GM21515 (cell line): ENCODE measurements at regions not wholly inside any gene's neighbourhood (a gene's known extent, or its start where the extent isn't known, plus 50 kb on each side); places are given as distances from the start of the nearest gene placed in this dataset.
"Not testable (repeated sequence)": the region's sequence is repeated elsewhere in the genome, so short reads cannot be mapped to it uniquely, and the experiment has no call there.

Source experiments
- ATAC-seq: cut with Tn5 transposase; IDR thresholded peaks from one replicate; pipeline ENCODE4 v1.9.1; 2021; ENCODE audit not compliant: unreplicated experiment

DNA sequence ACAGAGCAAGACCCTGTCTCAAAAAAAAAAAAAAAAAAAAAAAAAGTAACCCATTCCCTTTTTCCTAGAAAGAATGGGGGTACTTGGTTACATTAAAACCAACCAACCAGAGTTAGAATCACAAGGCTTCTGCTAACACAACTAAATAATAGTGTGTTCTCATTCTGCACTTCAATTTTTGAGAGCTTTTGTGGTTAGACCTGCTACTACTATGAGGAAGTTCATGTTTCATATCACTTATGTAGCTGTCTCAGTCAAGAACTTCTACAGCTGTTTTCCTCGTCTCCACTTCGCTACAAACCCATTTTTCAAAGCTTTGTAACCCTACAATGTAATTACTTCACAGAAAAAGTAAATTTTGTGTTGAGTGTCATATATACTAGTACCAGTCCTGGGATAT, 58.3 kb downstream of the PDHA2 start:
- ATAC-seq = no peak

DNA sequence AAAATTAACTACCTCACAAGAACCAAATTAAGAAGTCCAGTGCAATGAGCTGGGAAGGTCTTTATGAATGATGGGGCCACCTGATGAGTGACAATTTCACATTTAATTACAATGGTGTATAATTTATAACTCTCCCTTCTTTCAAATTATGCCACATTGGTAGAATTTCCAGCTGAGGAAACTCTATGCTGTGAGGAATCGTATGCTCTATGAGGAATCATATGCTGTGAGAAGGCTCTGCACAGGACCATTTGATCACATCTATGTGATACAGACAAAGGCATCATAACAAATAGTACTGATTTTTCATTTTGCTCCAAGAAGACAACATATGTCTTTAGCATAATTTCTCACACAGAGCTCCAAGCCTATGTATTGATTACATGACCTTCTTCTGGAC, 69.3 kb downstream of the PDHA2 start:
- no peak for ATAC-seq

DNA sequence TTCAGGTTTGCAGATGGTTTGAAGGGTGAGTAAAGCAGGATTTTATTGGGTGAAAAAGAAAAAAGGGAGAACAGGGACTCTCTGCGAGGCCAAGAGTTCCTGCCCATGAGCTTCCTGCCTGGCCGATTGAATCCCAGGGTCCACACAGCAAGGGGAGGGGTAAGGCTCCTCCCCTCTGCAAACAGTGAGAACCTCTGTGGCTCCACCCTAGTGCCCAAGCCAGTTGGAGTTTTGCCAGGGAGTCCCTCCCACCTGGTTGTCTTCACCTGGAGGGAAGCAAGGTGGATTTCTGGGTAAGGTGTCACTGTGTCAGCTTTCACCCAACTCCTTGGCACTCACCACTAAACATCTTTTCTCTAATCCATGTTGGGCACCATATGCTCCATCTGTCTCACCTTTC, 70.9 kb downstream of the PDHA2 start:
- ATAC-seq = no peak

DNA sequence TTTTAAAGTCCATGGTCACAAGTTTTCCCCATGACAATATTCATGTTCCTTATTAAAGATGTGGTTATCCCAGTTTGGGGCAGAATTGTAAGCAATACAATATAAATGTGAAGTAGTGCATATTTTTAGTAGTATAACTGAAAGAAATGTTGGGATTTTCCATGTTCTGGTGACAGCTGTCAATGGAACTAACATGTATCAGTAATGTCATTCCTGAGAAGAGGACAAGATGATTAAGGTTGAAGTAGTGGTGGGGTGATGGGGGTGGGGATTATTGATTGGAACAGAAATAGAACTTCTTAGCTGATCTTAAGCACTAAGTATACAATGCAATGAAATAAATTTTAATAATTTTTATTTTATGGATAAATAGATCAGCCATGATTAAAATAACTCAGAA, 81.6 kb downstream of the PDHA2 start:
- no peak for ATAC-seq

DNA sequence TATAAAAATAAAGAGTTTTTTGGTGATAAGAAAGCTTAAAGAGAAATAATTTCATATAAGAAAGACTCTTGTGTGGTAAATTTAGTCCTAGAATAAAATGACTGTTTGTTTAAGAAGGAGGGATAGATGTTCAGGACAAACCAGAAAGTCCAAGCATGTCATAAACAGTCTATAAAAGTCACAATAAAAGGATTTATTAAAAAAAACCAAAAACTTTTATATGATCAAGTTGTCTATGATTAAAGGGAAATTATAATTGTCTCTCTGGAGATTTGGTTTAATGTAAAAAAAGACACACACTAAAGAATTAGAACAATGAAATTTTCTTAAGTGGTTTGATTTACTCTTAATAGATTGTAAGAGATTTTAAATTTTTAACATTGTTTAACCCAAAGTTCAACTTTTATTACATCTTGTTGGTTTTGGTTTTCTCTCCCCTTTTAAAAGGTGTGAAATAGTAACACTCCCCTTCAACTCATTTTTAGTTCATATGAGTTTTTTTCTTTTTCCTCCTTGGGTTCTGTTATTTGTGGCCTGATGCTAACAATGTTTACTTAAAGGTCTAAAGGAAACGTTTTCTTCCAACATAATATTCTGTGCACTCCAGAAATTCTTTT, 89.7 kb downstream of the PDHA2 start:
- no peak for ATAC-seq

DNA sequence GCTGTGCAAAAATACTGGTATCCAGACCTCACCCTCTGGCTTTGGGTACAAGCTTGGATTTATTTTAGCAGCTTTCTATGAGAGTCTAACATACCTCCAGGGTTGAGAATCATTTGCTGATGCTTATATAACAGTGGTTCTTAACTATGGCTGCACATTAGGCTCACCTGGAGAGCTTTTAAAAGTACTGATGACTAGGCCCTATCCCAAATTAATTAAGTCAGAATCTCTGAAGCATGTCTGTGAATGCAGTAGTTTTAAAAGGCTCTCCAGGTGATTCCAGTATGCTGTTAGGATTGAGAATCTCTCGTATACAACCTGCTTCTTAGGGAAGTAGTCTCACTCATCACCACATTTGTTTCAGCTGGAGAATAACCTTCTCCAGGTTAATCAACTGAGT, 99.2 kb downstream of the PDHA2 start:
- ATAC-seq = no peak

DNA sequence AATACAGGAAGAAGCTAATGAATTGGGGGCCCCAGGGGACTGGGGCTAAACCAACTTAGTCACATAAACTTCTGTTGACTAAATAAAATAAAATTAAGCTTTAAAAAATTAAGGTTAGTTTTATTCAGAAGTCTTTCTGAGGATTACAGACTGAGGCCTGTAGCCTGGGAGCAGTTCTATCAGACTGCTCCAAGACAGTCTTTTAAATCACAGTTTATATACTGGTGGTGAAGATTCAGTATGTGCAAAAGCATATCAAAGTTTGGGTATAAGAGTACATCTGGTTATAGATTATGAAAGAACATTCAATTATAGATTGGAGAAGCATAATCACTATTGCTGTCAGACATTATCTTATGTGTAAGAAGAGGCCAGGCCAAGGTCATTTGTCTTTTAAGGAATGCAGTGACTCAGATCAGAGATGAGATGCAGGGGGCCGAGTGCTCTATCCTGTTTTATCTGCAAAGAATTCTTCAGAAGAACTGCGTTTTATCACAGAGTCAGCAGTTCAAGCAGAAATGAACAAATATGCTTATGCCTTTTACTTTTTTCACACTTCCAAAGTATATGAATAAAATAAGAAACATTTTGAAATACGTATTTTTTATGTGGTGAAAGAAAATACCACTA, 109.4 kb downstream of the PDHA2 start:
- no peak for ATAC-seq

DNA sequence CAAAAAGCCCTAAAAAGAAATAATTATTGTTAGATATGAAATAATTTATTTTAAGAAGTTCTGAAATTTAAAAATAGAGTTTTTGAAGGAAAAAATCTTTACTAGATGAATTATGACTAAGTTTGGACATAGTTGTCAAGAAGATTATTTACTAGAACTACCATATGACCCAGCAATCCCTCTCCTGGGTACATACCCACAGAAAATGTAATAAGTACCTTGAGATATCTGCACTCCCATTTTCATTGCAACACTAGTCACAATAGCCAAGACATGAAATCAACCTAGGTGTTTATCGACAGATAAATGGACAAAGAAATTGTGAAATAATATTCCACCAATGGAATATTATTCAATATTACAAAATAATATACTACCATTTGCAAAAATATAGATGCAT, 109.9 kb downstream of the PDHA2 start:
- no peak for ATAC-seq

DNA sequence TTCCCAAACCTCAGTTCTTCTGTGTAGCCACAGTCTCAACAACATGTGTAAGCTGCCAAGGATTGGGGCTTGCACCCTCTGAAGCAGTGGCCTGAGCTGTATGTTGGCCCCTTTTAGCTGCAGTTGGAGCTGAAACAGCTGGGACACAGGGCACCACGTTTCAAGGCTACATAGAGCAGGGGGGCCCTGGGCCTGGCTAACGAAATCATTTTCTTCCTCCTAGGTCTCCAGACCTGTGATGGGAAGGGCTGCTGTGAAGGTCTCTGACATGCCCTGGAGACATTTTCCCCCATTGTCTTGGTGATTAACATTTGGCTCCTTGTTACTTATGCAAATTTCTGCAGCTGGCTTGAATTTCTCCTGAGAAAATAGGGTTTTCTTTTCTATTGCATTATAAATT, 112.6 kb downstream of the PDHA2 start:
- not testable (repeated sequence) for ATAC-seq

DNA sequence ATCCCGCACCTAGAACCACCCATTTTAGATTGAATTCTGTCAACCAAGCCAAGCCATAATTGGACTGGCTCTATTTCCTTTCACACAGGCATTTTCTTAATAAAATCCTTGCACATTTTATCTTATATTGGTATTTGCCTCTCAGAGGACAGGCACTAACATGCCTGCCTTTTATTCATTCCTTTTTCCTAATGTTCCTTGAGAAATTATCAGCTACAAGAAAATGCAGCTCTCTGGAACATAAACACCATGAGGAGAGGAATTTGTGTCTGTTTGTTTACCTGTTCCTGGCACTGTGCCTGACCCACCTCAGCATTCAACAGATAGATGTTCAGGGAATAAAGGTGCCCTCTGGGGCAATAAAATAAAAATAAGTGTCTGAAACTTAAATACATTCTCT, 116.2 kb downstream of the PDHA2 start:
- ATAC-seq = no peak

DNA sequence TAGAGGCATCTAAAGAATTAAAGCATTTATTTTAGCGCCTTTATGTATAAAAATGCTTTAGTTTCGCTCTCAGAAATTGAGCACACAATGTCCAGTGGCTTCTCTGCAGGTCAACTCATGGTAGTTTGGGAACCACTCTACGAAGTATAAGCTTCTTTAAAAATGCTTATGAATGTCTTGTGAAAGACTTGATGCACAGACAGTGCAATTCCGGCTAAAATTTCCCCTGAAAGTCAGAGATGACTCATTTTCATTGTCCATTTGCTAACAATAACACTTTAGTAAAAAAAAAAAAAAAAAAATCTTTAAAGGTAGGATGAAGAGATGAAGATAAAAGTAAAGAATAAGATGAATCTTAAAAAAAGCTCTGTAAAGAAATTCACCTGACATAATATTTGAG, 117.2 kb downstream of the PDHA2 start:
- ATAC-seq = no peak

DNA sequence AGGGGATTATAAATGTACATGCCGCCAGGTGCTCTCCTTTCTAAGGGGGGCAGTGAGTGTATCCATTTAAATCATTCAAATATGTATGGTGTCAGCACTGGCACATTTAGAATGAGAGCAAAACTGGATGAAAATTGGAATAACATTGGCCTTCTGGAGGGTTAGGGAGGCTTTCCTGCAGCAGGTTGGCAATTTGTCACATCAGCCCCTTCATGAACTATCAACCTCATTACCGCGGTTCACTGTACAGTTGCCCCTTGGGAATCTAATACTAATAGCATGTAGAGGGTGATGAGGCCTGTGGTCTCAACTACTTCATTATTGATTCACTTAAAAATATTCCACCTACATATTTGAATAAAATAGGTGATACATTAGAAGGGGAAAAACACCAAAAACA, 117.9 kb downstream of the PDHA2 start:
- ATAC-seq = no peak

DNA sequence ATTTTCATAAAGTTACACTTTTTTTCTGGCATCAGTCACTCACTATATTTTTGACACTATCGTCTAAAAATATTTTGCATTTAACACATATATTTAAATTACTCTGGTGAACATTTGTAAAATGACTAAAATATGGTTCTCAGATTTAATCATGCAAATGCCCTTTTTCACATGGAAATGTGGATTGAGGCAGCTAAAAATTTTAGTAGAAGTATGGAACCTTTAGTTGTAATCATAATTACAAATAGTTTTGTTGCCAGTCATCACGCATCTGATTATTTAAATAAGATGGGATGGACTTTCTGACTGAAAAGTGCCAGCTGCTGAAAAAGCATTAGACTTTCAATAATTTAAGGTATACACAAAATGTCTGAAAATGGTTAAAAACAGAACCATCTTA, 119.3 kb downstream of the PDHA2 start:
- ATAC-seq = no peak

DNA sequence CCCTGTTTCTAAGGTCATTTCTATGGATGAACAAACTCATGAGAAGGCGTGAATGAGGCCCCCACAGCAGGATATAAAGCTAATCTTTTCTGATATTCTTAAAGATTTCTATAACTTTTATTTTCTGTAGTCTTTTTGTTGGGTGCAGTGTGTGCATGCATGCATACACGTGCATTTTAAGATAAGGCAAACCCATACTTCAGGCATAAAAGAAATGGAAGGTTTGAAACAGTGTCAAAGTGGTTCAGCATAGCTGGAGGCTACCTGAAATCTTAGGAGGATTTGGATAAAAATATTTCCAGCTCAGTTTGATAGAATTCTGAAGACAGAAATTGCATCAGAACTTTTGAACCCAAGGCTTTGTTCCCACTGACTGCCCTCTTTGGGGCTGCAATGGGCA, 119.7 kb downstream of the PDHA2 start:
- no peak for ATAC-seq

DNA sequence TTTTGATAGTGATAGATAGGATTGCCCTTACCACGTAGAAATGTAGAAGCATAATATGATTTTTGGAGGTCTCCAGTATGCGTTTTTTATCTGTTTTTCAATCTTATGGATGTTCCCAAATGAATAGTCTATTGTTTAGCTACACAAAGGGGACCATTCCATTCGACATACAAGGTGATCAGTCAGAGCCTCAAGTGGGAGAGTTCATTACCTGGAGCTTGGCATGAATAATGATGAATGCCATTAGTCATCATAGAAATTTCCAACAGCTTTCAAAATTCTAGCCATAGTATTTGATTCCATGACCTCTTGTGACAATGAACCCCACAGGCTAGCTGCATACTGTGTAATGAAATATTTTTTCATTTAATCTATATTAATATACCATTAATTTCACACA, 123.6 kb downstream of the PDHA2 start:
- no peak for ATAC-seq

DNA sequence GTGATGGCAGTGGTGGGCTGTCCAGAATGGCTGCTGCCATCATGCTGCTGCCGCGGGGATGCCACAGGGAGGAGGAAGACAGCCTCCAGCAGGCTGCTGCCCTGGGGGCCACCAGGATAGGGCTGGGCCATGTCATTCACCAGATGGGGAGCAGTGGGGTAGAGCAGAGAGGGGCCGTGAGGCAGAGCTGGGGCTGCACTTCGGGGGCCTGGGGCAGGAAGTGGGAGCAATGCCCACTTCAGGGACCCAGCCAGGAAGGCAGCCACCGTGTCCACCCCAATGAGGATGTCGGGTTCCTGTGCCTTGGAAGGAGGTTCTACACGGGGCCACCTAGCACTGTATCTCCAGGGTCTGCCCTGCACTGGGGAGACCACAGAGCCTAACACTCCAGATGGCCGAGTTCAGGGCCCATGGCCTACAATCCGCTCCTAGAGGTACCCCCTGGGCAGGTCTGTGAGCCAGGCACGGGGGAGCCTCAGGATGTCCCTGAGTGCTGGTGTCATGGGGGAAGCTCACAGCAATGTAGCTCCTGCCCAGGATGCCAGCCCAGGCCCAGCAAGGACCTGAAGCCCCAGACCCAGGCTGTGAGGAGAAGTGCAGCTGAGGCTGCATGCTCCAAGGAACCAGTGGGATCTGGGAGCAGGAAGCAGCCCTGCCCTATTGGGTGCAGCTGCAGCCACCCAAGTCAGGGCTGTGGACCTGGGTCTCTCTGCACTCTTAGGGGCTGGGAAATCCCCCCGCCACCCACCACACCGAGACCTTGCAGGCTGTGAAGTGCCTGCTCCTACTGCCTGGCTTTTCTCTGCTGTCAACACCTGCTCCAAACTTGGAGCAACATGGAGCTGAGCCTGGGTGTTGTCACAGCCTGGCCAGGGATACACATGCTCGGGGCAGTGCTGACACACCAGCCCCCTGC, 140.3 kb downstream of the PDHA2 start:
- ATAC-seq = no peak

DNA sequence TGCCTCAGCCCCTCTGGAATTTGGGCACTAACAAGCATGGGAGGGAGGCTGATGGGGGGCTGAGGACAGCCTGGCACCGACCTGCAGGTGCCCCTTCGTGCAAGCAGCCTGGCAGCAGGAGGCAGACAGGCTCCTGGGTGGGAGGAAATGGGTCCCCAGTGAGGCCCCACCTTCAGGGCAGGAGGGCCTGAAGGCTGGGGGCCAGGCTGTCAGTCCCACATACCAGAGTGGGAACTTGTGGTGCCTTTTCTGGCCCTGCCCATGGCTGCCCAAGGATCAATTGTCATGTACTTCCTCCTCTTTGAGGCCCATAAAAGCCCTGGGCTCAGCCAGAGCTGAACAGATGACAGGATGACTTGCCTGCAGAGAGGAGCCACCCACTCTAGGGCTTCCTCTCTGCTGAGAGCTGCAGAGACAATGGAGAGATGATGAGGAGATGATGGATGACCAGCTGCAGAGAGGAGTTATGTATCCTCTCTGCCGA, 141.0 kb downstream of the PDHA2 start:
- no peak for ATAC-seq

DNA sequence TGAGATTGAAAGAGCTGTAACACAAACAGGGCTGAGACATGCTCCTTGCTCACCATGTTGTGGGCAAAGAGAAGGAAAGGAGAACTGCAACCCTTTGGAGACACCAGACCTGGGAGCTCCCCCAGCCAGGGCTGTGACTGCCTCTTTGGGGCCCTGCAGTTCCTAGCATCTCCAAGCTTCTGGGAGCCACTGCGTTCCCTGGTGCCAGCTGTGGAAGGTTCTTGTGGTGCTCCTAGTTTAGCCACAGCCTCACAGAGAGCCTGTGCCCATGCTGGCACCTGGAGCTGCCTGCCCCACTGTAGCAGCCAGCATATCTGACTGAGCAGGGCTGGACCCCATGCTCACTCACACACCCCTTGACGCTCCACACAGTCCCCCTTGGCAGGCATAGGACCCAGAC, 141.7 kb downstream of the PDHA2 start:
- ATAC-seq = no peak

DNA sequence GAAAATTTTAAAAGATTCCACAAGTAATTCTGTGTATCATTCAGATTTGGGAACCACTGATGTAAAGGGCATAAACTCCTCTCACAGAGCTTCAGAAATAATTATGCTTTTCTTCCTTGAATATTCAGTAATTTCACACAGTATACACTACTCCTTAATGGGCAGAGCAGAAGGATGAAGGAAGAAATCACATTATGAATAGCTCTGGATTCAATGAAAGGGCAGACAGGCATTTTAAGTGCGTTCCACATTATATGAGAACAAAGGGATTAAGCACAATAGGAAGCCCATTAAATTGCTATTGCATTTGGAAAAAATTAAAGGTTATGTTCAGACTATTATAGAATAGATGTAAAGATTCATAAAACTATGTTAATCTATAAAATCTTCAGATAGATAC, 142.6 kb downstream of the PDHA2 start:
- no peak for ATAC-seq

DNA sequence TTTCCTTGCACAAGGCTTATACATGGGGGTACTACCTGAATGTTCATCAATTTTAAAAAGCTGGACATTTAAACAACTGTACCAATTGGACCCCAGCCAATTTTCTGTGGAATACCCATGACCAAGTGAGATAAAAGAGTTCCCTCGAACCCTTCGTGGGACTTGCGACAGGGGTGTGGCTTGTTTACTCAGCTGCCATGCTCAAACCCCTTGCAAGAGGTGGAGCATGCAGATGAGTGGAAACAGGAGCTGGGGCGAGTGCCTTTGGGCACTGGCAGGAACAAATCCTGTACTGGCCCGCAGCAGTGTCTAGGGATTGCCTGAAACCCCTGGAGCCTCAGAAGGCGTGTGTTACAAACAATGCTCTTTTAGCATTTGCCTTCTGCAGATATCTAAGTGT, 144.2 kb downstream of the PDHA2 start:
- no peak for ATAC-seq

DNA sequence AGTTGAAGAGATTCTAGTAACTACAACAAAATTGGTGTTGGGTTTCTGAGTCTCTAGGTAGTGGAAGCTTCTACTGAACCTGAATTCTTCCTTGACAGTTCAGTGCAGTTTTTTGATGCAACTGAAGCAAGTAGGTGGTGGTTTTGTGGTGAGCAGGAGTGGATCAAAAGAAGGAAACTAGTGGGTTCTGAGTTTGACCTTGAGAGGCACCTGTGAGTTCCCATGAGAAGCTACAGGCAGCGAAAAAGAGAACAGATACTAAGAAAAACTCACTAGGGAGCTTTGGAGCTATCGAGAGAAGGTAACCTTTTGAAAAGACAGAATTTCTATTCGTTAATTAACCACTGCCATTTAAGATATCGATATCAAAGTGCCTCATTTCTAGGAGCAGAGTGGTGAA, 145.2 kb downstream of the PDHA2 start:
- no peak for ATAC-seq
